Heart right ventricle (tissue), 16 donors: ENCODE measurements at regions not wholly inside any gene's neighbourhood (a gene's known extent, or its start where the extent isn't known, plus 50 kb on each side); places are given as distances from the start of the nearest gene placed in this dataset.

Experiments used
- ATAC-seq, 8 donors: fragments of 200-7000 bp; cut with Tn5 transposase; one replicate each; pipeline ENCODE4 v1.9.1; 2020; ENCODE audit warnings: mild to moderate bottlenecking in 8 of 8, moderate library complexity in 8 of 8, moderate number of reproducible peaks in 1 of 8
- DNase-seq, 2 donors: peaks; one replicate each; pipeline ENCODE4 v3.0.0-alpha.2; 2020
- H3K27ac ChIP-seq, 10 donors: fragments of 200-600 bp; sonication (generic) in 2 of 10; one replicate each; pipeline versions ENCODE4 v1.5.0 to v1.8.0; 2020 to 2022; ENCODE audit warnings: mild to moderate bottlenecking in 3 of 10
- H3K27me3 ChIP-seq, 7 donors: fragments of 200-600 bp; one replicate each; pipeline ENCODE4 v1.8.0; 2021 to 2022; ENCODE audit warnings: mild to moderate bottlenecking in 2 of 7
- H3K36me3 ChIP-seq, 9 donors: fragments of 200-600 bp; sonication (generic) in 1 of 9; one replicate each; pipeline versions ENCODE4 v1.5.0 to v1.8.0; 2020 to 2022; ENCODE audit warnings: mild to moderate bottlenecking in 2 of 9
- H3K4me1 ChIP-seq, 9 donors: fragments of 200-600 bp; sonication (generic) in 1 of 9; one replicate each; pipeline versions ENCODE4 v1.5.0 to v1.8.0; 2020 to 2022; ENCODE audit warnings: mild to moderate bottlenecking in 4 of 9
- H3K4me3 ChIP-seq, 10 donors: fragments of 200-600 bp; sonication (generic) in 2 of 10; one replicate each; pipeline versions ENCODE4 v1.5.0 to v1.8.0; 2020 to 2022; ENCODE audit warnings: mild to moderate bottlenecking in 7 of 10, moderate library complexity in 2 of 10
- H3K9me3 ChIP-seq, 11 donors: fragments of 200-600 bp in 10 of 11; sonication (generic) in 2 of 11; one replicate each; pipeline versions ENCODE4 v1.5.0 to v1.8.0; 2013 to 2022; ENCODE audit warnings: mild to moderate bottlenecking in 2 of 11, control low read depth in 1 of 11, moderate library complexity in 1 of 11
- WGBS, 2 donors: extraction: QIAGEN DNeasy Blood & Tissue Kit; methylation state at CpG; one replicate each; pipeline ENCODE4 v1.1.7; 2013; ENCODE audit warnings: inconsistent platforms in 1 of 2; 5-methylcytosine and 5-hydroxymethylcytosine counted together
- intact Hi-C, 10 donors: fragments of 100-400 bp; cut with DNase I; formaldehyde crosslinking; loops; one replicate each; pipeline versions ENCODE4 v1.11.1 to v1.14.2; 2022
- TF ChIP-seq, protein P1 (sequence below), 9 donors: fragments of 200-600 bp; sonication (generic) in 2 of 9; IDR thresholded peaks; one replicate each; pipeline versions ENCODE4 v1.5.0 to v1.8.0; 2021 to 2022; ENCODE audit warnings: antibody characterized with exemption in 9 of 9, mild to moderate bottlenecking in 5 of 9, moderate library complexity in 1 of 9
- donor health status: Arrhythmogenic right ventricular cardiomyopathy.
- donor health status: ischemic (EF 13 %, LVEDD 7.1; RV severe dilation, severe dysfunction).
- donor health status: healthy with polysubstance abuse.
- donor health status: DM: no; HTN: yes; CAD: no.
- donor health status: DM: no; HTN: no; CAD: no.
- donor health status: ischemic (EF 25% LVEDD 6.9; RV normal size, moderate dysfunction).
- donor health status: ischemic (EF 25% LVEDD 5.7; RV mildly dilated, moderate dysfunction).
- donor health status: healthy.
- donor health status: DM: yes; HTN: yes; CAD: no.
- donor health status: Ischemic cardiomyopathy.
- donor health status: ischemic (EF 35%, LVEDD 5.7; RV mildly dilated, moderate dysfunction).
- donor health status: nonischemic (EF 11% LVEDD 7.7; RV severe dilation, severe dysfunction).
- donor health status: DM: yes; HTN: yes; CAD: no.
- donor health status: PGD.
- donor health status: ischemic (EF 29% LVEDD 5.4; RV normal size, mild dysfunction).
- donor health status: nonischemic (EF 23%, LVEDD 6.1; RV moderate dilation, normal function).

DNA sequence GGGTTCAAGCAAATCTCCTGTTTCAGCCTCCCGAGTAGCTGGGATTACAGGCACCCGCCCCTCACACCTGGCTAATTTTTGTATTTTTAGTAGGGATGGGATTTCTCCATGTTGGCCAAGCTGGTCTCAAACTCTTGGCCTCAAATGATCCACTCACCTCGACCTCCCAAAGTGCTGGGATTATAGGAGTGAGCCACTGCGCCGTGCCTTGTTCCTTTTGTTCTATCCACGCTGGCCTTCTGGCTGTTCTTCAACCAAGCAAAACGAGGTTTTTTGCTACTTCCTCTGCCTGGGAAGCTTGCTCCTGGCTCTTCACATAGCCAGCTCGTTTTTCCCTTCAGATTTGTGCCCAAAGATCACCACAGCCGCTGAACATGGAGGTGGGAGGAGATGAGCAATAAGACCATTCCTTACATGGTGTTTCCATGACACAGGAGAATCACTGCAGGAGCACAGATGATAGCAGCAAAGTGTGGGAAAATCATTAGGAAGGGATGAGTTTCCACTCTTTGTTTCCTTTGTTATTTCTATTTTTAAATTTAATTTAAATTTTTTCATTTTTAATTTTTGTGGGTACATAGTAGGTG lies 201.0 kb upstream of the ZNF217 start:
- no peak for DNase-seq
- no peak for ATAC-seq
- H3K27me3 ChIP-seq = no peaks in the 10 kb centered on the region
- H3K4me3 ChIP-seq = no peak overlapping the region
- TF ChIP-seq, protein P1, sequence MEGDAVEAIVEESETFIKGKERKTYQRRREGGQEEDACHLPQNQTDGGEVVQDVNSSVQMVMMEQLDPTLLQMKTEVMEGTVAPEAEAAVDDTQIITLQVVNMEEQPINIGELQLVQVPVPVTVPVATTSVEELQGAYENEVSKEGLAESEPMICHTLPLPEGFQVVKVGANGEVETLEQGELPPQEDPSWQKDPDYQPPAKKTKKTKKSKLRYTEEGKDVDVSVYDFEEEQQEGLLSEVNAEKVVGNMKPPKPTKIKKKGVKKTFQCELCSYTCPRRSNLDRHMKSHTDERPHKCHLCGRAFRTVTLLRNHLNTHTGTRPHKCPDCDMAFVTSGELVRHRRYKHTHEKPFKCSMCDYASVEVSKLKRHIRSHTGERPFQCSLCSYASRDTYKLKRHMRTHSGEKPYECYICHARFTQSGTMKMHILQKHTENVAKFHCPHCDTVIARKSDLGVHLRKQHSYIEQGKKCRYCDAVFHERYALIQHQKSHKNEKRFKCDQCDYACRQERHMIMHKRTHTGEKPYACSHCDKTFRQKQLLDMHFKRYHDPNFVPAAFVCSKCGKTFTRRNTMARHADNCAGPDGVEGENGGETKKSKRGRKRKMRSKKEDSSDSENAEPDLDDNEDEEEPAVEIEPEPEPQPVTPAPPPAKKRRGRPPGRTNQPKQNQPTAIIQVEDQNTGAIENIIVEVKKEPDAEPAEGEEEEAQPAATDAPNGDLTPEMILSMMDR (IDR thresholded peaks at IDR 0.05) = no peak
- no peaks in the 10 kb centered on the region for H3K9me3 ChIP-seq
- 70 to 76% methylated on average over 9 of the region's 9 CpGs for WGBS, 2 donors
- intact Hi-C loops = loop anchor here in 1 of 10 donors (10.0 kb wide), 1 partner anchor 60 kb away; no protein-coding TSS in a partner anchor
- no peak overlapping the region for H3K27ac ChIP-seq
- H3K36me3 ChIP-seq = no peaks in the 10 kb centered on the region
- H3K4me1 ChIP-seq = peaks cover 0 to 15% (median 0%) of the 10 kb centered on the region in 9 donors

DNA sequence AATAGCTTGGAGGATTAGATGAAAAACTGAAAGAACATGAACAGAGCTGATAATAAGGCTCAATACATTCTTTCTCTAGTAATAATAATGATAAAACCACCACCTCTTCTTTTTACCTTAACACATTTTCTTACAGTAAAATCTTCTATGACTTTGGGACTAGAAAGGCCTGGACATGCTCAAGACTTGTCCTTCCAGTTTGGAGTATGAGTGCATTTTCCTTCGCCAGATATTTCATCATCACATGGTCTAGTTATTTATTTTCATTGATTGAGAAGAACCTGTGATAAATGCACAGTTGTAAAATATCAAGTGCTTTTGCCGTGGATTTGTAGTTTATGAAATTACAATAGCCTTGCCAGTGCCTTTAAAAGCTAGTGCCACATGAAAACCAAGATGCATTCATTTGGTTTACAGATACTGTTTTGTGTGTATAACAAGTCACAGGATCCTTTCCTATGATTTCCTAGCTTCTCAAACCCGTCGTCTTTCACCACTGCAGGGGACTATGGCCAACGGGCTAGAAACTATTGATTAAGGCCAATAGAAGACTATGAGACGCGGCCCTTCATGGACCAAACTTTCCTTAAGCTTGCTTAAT lies 200.2 kb upstream of the ZNF217 start:
- Histone ChIP-seq H3K27me3 (no peaks in the 10 kb centered on the region), H3K4me1 (peaks cover 0 to 15% (median 0%) of the 10 kb centered on the region in 9 donors), H3K9me3 (no peaks in the 10 kb centered on the region), H3K27ac (no peak overlapping the region), H3K36me3 (no peaks in the 10 kb centered on the region), H3K4me3 (no peak overlapping the region)
- ATAC-seq (no peak), DNase-seq (no peak)
- TF ChIP-seq, protein P1 (IDR thresholded peaks at IDR 0.05) = no peak
- 95% methylated on average over 7 of the region's 7 CpGs for WGBS, 2 donors
- intact Hi-C loops = loop anchor here in 1 of 10 donors (10.0 kb wide), 1 partner anchor 61 kb away; no protein-coding TSS in a partner anchor

DNA sequence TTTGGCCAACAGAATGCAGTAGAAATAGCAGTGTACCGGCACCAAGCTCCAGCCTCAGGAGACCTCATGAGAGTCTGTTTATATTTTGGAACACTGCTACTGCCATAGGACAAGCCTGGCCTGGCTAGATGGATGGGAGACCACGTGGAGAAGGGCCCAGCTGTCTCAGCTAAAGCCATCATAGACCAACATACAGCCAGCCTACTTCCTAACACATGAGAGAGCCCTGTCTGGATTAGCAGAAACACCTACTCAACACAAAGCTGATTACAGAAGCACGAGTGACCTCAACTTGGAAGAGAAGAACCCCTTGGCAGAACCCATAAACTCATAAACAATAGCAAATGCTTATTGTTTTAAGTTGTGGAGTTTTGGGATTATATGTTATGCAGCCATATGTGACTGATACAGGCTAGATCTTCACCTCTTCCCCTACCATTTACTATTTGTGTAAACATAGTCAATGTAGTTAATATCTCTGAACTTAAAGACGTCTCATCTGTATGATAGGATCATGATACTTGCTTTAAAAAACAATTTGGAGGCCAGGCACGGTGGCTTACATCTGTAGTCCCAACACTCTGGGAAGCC lies 199.4 kb upstream of the ZNF217 start:
- Histone ChIP-seq H3K4me1 (peaks cover 0 to 15% (median 0%) of the 10 kb centered on the region in 9 donors), H3K27ac (no peak overlapping the region), H3K9me3 (no peaks in the 10 kb centered on the region), H3K4me3 (no peak overlapping the region), H3K27me3 (no peaks in the 10 kb centered on the region), H3K36me3 (no peaks in the 10 kb centered on the region)
- WGBS, 2 donors = 77 to 79% methylated on average over 5 of the region's 5 CpGs
- intact Hi-C loops = loop anchor here in 1 of 10 donors (10.0 kb wide), 1 partner anchor 62 kb away; no protein-coding TSS in a partner anchor
- TF ChIP-seq, protein P1 (IDR thresholded peaks at IDR 0.05) = no peak
- no peak for DNase-seq
- no peak for ATAC-seq

DNA sequence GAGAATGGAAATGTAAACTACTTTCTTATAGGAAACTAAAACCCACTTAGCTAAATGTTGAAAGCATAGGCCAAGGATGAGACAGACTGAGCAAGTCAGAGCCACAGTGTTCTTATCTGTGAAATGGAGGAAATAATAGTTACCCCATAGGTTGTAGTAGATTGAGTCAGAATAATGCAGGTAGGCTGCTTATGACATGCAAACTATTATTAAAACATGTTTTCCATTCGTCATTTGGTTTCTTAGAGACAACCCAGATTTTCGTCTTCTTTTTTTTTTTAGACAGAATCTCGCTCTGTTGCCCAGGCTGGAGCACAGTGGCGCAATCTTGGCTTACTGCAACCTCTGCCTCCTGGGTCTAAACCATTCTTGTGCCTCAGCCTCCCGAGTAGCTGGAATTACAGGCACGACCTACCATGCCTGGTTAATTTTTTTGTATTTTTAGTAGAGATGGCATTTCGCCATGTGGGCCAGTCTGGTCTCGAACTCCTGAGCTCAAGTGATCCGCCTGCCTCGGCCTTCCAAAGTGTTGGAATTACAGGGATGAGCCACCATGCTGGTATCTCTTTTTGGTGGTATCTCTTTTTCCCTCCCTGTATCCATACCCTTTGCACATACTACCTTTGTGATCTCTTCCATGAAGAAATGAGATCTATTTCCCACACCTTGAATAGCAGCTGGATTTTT lies 196.5 kb upstream of the ZNF217 start:
- Histone ChIP-seq H3K9me3 (no peaks in the 10 kb centered on the region), H3K27me3 (no peaks in the 10 kb centered on the region), H3K4me1 (peaks cover 0 to 25% (median 0%) of the 10 kb centered on the region in 9 donors), H3K27ac (no peak overlapping the region), H3K4me3 (no peak overlapping the region), H3K36me3 (no peaks in the 10 kb centered on the region)
- DNase-seq (no peak), ATAC-seq (no peak)
- 94% methylated on average over 10 of the region's 10 CpGs for WGBS, 2 donors
- TF ChIP-seq, protein P1 (IDR thresholded peaks at IDR 0.05) = no peak
- intact Hi-C loops = loop anchor here in 1 of 10 donors (10.0 kb wide), 1 partner anchor 65 kb away; no protein-coding TSS in a partner anchor
